ENCODE measurements at regions not wholly inside any gene's neighbourhood (a gene's known extent, or its start where the extent isn't known, plus 50 kb on each side); places are given as distances from the start of the nearest gene placed in this dataset.

- no peaks in the 10 kb centered on the region for H3K4me1 ChIP-seq (ENCODE audit: control insufficient read depth, insufficient read depth, low read length)
- H3K9me3 ChIP-seq (ENCODE audit: control insufficient read depth, insufficient read depth, low read length): no peaks in the 10 kb centered on the region
- no peaks in the 10 kb centered on the region for H3K36me3 ChIP-seq (ENCODE audit: control insufficient read depth, insufficient read depth, low read length)
- H3K27me3 ChIP-seq (ENCODE audit: control insufficient read depth, insufficient read depth, low read length): no peaks in the 10 kb centered on the region
- no peak overlapping the region for H3K4me3 ChIP-seq (ENCODE audit: low read depth, low read length)
- no peak overlapping the region for H3K9ac ChIP-seq (ENCODE audit: low read depth, low read length)
These were observed 153.4 kb downstream of the FAM161A start for GRCh38 chr2:61700464-61700863.

DNA sequence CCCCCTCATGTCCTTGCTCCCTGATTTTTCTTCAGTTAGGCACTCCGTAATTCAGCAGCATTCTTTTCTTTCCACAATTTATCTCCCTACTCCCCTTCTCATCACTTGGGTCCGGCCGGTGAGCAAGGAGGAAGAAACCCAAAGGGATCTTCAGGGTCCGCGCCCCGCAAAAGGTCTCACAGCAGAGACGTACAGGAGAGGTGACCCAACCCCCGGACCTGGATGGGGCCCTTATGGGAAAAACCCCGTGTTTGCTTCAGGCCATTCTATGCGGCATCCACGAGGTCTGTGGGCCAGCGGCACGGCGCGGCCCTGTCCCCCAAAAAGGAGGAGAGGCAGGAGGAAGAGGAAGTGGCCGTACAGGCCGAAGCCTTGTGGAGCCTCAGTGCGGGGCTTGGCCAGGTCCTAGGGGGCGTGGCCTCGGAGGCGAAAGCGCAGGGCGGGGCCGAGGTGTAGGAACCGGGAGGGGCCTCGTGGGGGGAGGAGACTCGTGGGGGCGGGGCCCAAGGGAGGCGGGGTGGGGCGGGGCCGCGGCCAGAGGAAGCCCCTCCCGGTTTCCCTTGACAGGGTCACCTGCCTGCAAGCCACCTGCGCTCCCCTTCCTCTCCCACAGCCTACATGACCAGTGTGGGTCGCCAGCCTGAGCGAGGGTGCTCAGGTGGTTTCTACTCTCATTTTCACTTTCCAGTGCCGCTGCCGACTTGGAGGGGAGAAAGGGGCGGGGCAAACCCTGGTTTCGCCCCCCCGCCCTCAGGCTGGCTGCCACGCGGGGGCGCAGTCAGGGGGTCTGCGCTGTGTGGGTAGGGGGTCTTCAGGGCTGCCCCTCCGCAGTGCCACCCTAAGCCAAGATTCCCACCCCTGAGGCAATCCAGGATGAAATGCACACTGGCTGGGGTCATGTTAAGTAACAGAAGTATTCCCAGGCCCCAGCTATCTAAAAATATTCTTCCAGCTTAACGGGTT lies 156.4 kb upstream of the XPO1 start:
- Histone ChIP-seq H3K4me1 (ENCODE audit: control insufficient read depth, insufficient read depth, low read length) (no peaks in the 10 kb centered on the region), H3K4me3 (ENCODE audit: low read depth, low read length) (peak overlapping the region; percentile 75), H3K9ac (ENCODE audit: low read depth, low read length) (peak overlapping the region; percentile 85), H3K9me3 (ENCODE audit: control insufficient read depth, insufficient read depth, low read length) (no peaks in the 10 kb centered on the region), H3K27me3 (ENCODE audit: control insufficient read depth, insufficient read depth, low read length) (no peaks in the 10 kb centered on the region), H3K36me3 (ENCODE audit: control insufficient read depth, insufficient read depth, low read length) (no peaks in the 10 kb centered on the region)

GRCh38 chr2:61693744-61694143 lies 155.6 kb upstream of the XPO1 start:
- H3K4me3 ChIP-seq (ENCODE audit: low read depth, low read length): peak overlapping the region; percentile 75
- no peaks in the 10 kb centered on the region for H3K9me3 ChIP-seq (ENCODE audit: control insufficient read depth, insufficient read depth, low read length)
- H3K4me1 ChIP-seq (ENCODE audit: control insufficient read depth, insufficient read depth, low read length): no peaks in the 10 kb centered on the region
- no peaks in the 10 kb centered on the region for H3K27me3 ChIP-seq (ENCODE audit: control insufficient read depth, insufficient read depth, low read length)
- no peaks in the 10 kb centered on the region for H3K36me3 ChIP-seq (ENCODE audit: control insufficient read depth, insufficient read depth, low read length)
- peak overlapping the region; percentile 85 for H3K9ac ChIP-seq (ENCODE audit: low read depth, low read length)

GRCh38 chr2:61690078-61690596 lies 152.0 kb upstream of the XPO1 start:
- Histone ChIP-seq H3K36me3 (ENCODE audit: control insufficient read depth, insufficient read depth, low read length) (no peaks in the 10 kb centered on the region), H3K27me3 (ENCODE audit: control insufficient read depth, insufficient read depth, low read length) (no peaks in the 10 kb centered on the region), H3K4me3 (ENCODE audit: low read depth, low read length) (no peak overlapping the region), H3K9ac (ENCODE audit: low read depth, low read length) (no peak overlapping the region), H3K9me3 (ENCODE audit: control insufficient read depth, insufficient read depth, low read length) (no peaks in the 10 kb centered on the region), H3K4me1 (ENCODE audit: control insufficient read depth, insufficient read depth, low read length) (no peaks in the 10 kb centered on the region)

GRCh38 chr2:61689568-61689967 lies 151.4 kb upstream of the XPO1 start:
- Histone ChIP-seq H3K36me3 (ENCODE audit: control insufficient read depth, insufficient read depth, low read length) (no peaks in the 10 kb centered on the region), H3K4me1 (ENCODE audit: control insufficient read depth, insufficient read depth, low read length) (no peaks in the 10 kb centered on the region), H3K9ac (ENCODE audit: low read depth, low read length) (no peak overlapping the region), H3K27me3 (ENCODE audit: control insufficient read depth, insufficient read depth, low read length) (no peaks in the 10 kb centered on the region), H3K9me3 (ENCODE audit: control insufficient read depth, insufficient read depth, low read length) (no peaks in the 10 kb centered on the region), H3K4me3 (ENCODE audit: low read depth, low read length) (no peak overlapping the region)

DNA sequence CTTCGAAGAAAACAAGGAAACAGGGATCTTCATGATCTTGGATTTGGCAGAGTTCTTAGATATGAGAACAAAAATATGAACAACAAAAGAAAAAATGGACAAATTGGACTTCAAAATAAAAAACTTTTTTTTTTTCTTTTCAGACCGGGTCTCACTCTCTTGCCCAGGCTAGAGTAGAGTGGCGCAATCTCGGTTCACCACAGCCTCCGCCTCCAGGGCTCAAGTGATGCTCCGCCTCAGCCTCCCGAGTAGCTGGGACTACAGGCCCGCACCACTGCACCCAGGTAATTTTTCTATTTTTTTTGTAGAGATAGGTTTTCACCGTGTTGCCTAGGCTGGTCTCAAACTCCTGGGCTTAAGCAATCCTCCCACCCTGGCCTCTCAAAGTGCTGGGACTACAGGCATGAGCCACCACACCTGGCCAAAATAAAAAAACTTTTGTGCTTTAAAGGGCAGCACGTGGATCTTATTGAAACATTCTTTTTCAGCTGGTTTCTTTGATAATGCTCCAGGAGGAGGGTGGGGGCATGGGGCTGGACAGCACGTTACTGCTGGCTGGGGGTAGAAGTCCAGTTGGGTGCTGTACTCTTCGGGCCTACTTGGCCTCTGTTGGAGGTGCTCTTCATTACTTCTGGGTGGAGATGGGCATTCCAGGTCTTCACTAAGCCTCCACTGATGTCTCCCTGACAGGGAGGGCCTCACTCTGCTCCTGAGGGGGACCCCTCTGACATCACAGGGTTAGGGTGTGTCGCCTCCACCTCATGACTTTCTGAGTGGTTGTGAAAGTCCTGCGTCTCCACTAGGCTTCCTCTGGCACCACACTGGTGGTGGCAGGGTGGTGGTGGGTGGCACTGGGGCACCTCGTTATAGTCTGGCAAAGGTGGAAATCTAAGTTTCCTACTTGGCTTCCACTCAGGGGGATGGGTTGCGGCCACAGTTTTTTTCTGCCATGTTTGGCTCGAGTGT lies 150.5 kb upstream of the XPO1 start:
- Histone ChIP-seq H3K27me3 (ENCODE audit: control insufficient read depth, insufficient read depth, low read length) (no peaks in the 10 kb centered on the region), H3K4me3 (ENCODE audit: low read depth, low read length) (no peak overlapping the region), H3K9ac (ENCODE audit: low read depth, low read length) (no peak overlapping the region), H3K4me1 (ENCODE audit: control insufficient read depth, insufficient read depth, low read length) (no peaks in the 10 kb centered on the region), H3K9me3 (ENCODE audit: control insufficient read depth, insufficient read depth, low read length) (no peaks in the 10 kb centered on the region), H3K36me3 (ENCODE audit: control insufficient read depth, insufficient read depth, low read length) (no peaks in the 10 kb centered on the region)

- no peak overlapping the region for H3K9ac ChIP-seq (ENCODE audit: low read depth, low read length)
- H3K36me3 ChIP-seq (ENCODE audit: control insufficient read depth, insufficient read depth, low read length): no peaks in the 10 kb centered on the region
- H3K4me1 ChIP-seq (ENCODE audit: control insufficient read depth, insufficient read depth, low read length): no peaks in the 10 kb centered on the region
- H3K27me3 ChIP-seq (ENCODE audit: control insufficient read depth, insufficient read depth, low read length): no peaks in the 10 kb centered on the region
- no peak overlapping the region for H3K4me3 ChIP-seq (ENCODE audit: low read depth, low read length)
- no peaks in the 10 kb centered on the region for H3K9me3 ChIP-seq (ENCODE audit: control insufficient read depth, insufficient read depth, low read length)
These were observed 140.9 kb upstream of the XPO1 start for GRCh38 chr2:61679096-61679495.

DNA sequence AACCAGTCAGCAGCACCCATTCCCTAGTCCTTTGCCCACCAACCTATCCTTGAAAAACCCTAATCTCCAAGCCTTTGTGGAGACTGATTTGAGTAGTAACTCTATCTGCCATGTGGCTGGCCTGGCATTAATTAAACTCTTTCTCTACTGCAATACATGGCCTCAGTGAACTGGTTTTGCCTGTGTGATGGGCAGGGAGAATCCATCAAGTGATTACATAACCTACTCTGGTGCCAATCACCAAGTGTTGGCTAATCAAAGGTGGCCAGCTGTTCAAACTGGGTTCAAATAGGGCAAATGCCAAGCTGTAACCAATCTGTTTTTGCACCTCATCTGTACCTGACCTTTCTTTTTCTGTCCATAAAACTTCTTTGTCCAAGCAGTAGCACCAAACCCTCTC lies 139.8 kb upstream of the XPO1 start:
- H3K9me3 ChIP-seq (ENCODE audit: control insufficient read depth, insufficient read depth, low read length): no peaks in the 10 kb centered on the region
- H3K4me3 ChIP-seq (ENCODE audit: low read depth, low read length): no peak overlapping the region
- H3K36me3 ChIP-seq (ENCODE audit: control insufficient read depth, insufficient read depth, low read length): no peaks in the 10 kb centered on the region
- H3K27me3 ChIP-seq (ENCODE audit: control insufficient read depth, insufficient read depth, low read length): no peaks in the 10 kb centered on the region
- no peaks in the 10 kb centered on the region for H3K4me1 ChIP-seq (ENCODE audit: control insufficient read depth, insufficient read depth, low read length)
- no peak overlapping the region for H3K9ac ChIP-seq (ENCODE audit: low read depth, low read length)

GRCh38 chr2:61677306-61677705 lies 139.2 kb upstream of the XPO1 start:
- Histone ChIP-seq H3K9ac (ENCODE audit: low read depth, low read length) (no peak overlapping the region), H3K4me1 (ENCODE audit: control insufficient read depth, insufficient read depth, low read length) (no peaks in the 10 kb centered on the region), H3K36me3 (ENCODE audit: control insufficient read depth, insufficient read depth, low read length) (no peaks in the 10 kb centered on the region), H3K27me3 (ENCODE audit: control insufficient read depth, insufficient read depth, low read length) (no peaks in the 10 kb centered on the region), H3K9me3 (ENCODE audit: control insufficient read depth, insufficient read depth, low read length) (no peaks in the 10 kb centered on the region), H3K4me3 (ENCODE audit: low read depth, low read length) (no peak overlapping the region)

GRCh38 chr2:61675204-61675603 lies 137.0 kb upstream of the XPO1 start:
- H3K27me3 ChIP-seq (ENCODE audit: control insufficient read depth, insufficient read depth, low read length): no peaks in the 10 kb centered on the region
- H3K36me3 ChIP-seq (ENCODE audit: control insufficient read depth, insufficient read depth, low read length): no peaks in the 10 kb centered on the region
- no peak overlapping the region for H3K4me3 ChIP-seq (ENCODE audit: low read depth, low read length)
- peaks cover 16% of the 10 kb centered on the region for H3K4me1 ChIP-seq (ENCODE audit: control insufficient read depth, insufficient read depth, low read length)
- no peak overlapping the region for H3K9ac ChIP-seq (ENCODE audit: low read depth, low read length)
- H3K9me3 ChIP-seq (ENCODE audit: control insufficient read depth, insufficient read depth, low read length): no peaks in the 10 kb centered on the region

GRCh38 chr2:61671561-61672315 lies 133.6 kb upstream of the XPO1 start:
- no peaks in the 10 kb centered on the region for H3K27me3 ChIP-seq (ENCODE audit: control insufficient read depth, insufficient read depth, low read length)
- H3K9ac ChIP-seq (ENCODE audit: low read depth, low read length): no peak overlapping the region
- no peaks in the 10 kb centered on the region for H3K36me3 ChIP-seq (ENCODE audit: control insufficient read depth, insufficient read depth, low read length)
- no peak overlapping the region for H3K4me3 ChIP-seq (ENCODE audit: low read depth, low read length)
- peaks cover 16% of the 10 kb centered on the region for H3K4me1 ChIP-seq (ENCODE audit: control insufficient read depth, insufficient read depth, low read length)
- H3K9me3 ChIP-seq (ENCODE audit: control insufficient read depth, insufficient read depth, low read length): no peaks in the 10 kb centered on the region

Measured in iPS-15b (cell line).